ENCODE measurements at regions not wholly inside any gene's neighbourhood (a gene's known extent, or its start where the extent isn't known, plus 50 kb on each side); places are given as distances from the start of the nearest gene placed in this dataset.

DNA sequence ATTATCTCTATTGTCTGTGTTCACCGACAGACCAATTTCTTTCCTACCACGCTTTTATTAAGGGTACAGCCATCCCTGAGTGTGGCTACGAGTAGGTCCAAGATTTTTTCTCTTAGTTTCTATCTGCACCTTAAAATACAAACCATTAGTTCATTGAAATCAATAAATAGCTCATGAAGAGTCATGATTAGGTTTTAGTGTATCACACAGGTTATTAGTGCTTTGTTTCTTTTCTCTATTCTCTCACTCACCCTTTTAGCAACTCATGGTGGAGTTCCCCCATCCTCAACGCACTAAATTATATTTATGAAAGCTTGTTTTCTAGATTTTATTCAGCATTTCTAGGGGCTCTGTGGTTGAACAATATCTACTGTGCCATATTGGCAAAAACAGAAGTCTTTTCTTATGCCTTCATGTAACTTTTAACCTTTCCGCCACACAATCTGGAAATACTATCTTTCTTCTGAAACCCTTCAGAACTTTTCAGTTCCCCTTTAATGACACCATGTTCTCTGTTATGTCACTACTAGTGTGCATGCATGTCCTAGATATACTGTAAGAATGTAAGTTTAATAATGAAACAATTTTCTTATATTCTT lies 128.2 kb upstream of the LAMA2 start:
- no peak overlapping the region for H3K27ac ChIP-seq
- H3K36me3 ChIP-seq, result no peaks in the 10 kb centered on the region
- TF ChIP-seq, protein P1, sequence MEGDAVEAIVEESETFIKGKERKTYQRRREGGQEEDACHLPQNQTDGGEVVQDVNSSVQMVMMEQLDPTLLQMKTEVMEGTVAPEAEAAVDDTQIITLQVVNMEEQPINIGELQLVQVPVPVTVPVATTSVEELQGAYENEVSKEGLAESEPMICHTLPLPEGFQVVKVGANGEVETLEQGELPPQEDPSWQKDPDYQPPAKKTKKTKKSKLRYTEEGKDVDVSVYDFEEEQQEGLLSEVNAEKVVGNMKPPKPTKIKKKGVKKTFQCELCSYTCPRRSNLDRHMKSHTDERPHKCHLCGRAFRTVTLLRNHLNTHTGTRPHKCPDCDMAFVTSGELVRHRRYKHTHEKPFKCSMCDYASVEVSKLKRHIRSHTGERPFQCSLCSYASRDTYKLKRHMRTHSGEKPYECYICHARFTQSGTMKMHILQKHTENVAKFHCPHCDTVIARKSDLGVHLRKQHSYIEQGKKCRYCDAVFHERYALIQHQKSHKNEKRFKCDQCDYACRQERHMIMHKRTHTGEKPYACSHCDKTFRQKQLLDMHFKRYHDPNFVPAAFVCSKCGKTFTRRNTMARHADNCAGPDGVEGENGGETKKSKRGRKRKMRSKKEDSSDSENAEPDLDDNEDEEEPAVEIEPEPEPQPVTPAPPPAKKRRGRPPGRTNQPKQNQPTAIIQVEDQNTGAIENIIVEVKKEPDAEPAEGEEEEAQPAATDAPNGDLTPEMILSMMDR (IDR thresholded peaks at IDR 0.05), result no peak
- no peaks in the 10 kb centered on the region for H3K9me3 ChIP-seq
- no peak overlapping the region for H3K4me3 ChIP-seq
- no peaks in the 10 kb centered on the region for H3K4me1 ChIP-seq
- no peaks in the 10 kb centered on the region for H3K27me3 ChIP-seq
- no peak for DNase-seq (ENCODE audit: low spot score in 2 of 2)
- intact Hi-C loops (cut with DNase I), result no loop called here

DNA sequence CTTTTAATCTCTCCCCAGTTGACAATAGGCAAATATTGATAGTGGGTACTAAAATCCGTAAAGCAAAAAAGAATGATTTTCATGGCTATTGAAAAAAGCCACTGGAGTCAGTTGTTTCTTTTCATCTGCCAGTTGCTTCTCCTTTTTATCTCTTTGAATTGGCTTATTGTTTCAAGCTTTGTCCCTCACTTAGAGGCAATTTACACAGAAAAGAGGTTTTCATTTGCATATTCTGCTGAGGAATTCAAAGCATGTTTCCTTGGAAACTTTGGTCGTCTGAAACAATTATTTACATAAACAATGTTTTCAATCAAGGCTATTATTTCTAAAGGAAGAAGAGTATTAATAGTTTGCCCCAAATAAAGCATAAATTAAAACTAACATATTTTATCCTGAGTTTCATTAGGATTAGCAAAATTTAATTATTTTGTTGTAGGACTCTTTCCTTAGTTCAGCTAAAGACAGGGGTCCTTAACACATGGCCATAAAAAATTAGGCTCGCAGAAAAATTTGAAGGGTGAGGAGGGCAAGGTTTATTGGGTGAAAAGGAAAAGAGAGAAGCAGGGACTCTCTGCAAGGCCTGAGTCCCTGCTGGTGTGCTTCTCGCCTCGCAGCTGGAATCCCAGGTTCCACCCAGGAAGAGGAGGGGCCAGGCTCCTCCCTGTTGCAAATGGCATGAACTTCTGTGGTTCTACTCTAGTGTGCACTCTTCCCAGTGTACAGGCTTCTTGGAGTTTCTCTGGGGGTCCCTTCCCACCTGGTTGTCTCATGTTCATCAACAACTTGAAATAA lies 138.8 kb upstream of the LAMA2 start:
- Histone ChIP-seq H3K36me3 (no peaks in the 10 kb centered on the region), H3K27ac (no peak overlapping the region), H3K4me3 (no peak overlapping the region), H3K9me3 (no peaks in the 10 kb centered on the region), H3K27me3 (no peaks in the 10 kb centered on the region), H3K4me1 (no peaks in the 10 kb centered on the region)
- DNase-seq (ENCODE audit: low spot score in 2 of 2), result no peak
- TF ChIP-seq, protein P1 (IDR thresholded peaks at IDR 0.05), result no peak
- intact Hi-C loops (cut with DNase I), result no loop called here

DNA sequence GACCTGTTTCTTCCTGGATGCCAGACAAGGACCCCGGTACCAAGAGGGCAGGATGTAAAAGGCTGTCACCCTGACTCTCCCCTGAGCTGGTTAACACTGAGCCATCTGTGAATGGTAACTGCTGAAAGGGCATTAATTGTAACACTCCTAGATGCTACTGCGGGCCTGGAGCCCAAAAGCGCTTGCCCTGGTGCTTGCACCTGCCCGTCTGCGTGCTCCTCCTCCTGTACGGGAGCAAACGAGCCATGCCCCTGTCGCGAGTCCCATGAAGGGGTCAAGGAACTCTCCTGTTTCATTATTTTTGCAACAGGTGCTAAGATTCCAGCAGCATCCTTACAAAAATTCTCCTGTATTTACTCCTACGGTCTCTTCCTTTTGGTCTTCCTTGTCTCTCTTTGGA lies 140.0 kb upstream of the LAMA2 start:
- Histone ChIP-seq H3K36me3 (no peaks in the 10 kb centered on the region), H3K9me3 (no peaks in the 10 kb centered on the region), H3K4me3 (no peak overlapping the region), H3K4me1 (no peaks in the 10 kb centered on the region), H3K27me3 (no peaks in the 10 kb centered on the region), H3K27ac (no peak overlapping the region)
- intact Hi-C loops (cut with DNase I), result no loop called here
- DNase-seq (ENCODE audit: low spot score in 2 of 2), result no peak
- TF ChIP-seq, protein P1 (IDR thresholded peaks at IDR 0.05), result no peak

DNA sequence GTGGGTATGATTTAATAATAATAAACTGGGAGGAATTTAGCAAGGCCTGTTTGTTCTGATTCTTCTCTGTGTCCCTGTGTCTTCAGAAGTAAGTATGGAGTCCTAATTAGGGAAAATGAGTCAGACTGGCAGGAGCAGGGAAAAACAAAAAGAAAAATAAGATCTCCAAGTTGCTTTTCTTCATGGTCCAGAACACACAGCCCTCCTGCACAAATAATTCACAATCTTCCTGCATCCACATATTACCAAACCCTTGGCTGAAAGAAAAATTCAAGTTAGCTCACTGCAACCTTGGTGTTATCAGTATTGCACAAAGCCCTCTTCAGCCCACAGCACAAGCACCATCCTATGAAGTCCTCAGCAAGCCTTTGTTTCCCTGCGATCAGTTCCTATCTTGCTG lies 142.0 kb upstream of the LAMA2 start:
- no peak overlapping the region for H3K27ac ChIP-seq
- no peaks in the 10 kb centered on the region for H3K4me1 ChIP-seq
- intact Hi-C loops (cut with DNase I), result no loop called here
- TF ChIP-seq, protein P1 (IDR thresholded peaks at IDR 0.05), result no peak
- DNase-seq (ENCODE audit: low spot score in 2 of 2), result no peak
- H3K9me3 ChIP-seq, result no peaks in the 10 kb centered on the region
- H3K4me3 ChIP-seq, result no peak overlapping the region
- H3K27me3 ChIP-seq, result no peaks in the 10 kb centered on the region
- H3K36me3 ChIP-seq, result no peaks in the 10 kb centered on the region

DNA sequence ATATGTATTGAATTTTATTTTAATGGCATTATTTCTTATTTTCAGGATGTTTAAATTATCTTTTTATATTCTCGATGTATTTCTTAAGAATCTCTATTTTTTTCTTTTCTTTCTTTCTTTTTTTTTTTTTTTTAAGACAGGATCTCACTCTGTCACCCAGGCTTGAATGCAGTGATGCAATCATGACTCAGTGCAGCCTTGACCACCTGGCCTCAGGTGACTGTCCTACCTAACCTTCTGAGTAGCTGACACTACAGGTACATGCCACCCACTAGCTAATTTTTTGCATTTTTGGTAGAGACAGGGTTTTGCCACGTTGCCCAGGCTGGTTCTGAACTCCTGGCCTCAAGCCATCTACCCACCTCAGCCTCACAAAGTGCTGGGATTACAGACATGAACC lies 143.8 kb upstream of the LAMA2 start:
- Histone ChIP-seq H3K27ac (no peak overlapping the region), H3K9me3 (no peaks in the 10 kb centered on the region), H3K36me3 (no peaks in the 10 kb centered on the region), H3K27me3 (no peaks in the 10 kb centered on the region), H3K4me1 (no peaks in the 10 kb centered on the region), H3K4me3 (no peak overlapping the region)
- no peak for DNase-seq (ENCODE audit: low spot score in 2 of 2)
- TF ChIP-seq, protein P1 (IDR thresholded peaks at IDR 0.05), result no peak
- intact Hi-C loops (cut with DNase I), result no loop called here
